Activated T-helper 1 cell treated with Interleukin-2 at 50 U/mL for 16 hours (primary cell): ENCODE measurements at regions not wholly inside any gene's neighbourhood (a gene's known extent, or its start where the extent isn't known, plus 50 kb on each side); places are given as distances from the start of the nearest gene placed in this dataset.

Experiments used
- DNase-seq: peaks from one replicate; pipeline ENCODE4 v3.0.0-alpha.2; 2020; ENCODE audit warnings: low read depth

GRCh38 chr20:60371384-60371783, 413.2 kb downstream of the CDH26 start:
- DNase-seq: no peak

GRCh38 chr20:60372275-60372674, 414.1 kb downstream of the CDH26 start:
- no peak for DNase-seq

- no peak for DNase-seq
These were observed 414.6 kb downstream of the CDH26 start for GRCh38 chr20:60372822-60373221.

DNA sequence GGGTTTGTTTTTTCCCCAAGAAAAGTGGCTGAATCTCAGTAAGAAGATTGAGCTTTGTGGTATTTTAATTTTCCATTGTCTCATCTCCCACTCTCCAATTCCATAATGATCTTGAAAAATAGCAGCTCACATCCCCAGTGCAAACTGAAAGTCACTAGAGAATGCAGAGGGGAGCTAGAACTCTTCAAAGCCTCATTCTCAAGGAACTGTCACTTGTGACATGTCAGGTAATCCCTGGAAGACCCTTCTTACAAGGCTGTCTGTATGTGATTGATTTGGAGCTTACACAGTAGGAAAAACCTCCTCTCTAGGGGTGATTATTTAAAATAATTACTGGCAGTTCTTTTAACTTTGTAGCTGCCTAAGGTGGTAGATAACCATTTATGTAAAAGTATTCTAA, 420.4 kb downstream of the CDH26 start:
- no peak for DNase-seq

DNA sequence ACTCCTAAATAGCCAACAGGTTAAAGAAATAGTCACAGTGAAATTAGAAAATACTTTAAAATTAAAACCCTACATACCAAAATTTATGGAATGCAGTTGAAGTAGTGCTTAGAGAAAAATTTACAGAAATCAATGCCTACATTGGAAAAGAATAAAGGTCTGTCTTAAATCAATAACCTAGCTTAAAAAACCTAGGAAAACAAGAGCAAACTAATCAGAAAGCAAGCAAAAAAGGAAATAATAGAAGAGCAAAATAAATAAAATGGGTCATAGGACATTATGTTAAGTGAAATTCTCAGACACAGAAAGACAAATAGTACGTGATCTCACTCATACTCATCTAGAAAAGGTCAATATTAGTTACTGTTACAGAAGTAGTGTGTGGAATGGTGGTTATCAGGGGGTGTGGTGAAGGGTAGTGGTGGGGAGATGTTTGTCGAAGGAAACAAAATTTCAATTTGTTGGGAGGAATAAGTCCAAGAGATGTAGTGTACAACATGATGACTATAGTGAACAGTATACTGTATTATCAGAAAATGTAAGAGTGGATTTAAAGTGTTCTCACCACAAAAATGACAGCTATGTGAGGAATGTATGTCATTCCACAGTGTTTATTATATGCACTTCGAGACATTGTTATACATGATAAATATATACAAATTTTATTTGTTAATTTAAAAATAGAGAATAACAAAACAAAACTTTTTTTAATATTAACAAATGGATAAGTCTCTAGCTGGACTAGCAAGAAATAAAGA, 423.6 kb downstream of the CDH26 start:
- DNase-seq: no peak

DNA sequence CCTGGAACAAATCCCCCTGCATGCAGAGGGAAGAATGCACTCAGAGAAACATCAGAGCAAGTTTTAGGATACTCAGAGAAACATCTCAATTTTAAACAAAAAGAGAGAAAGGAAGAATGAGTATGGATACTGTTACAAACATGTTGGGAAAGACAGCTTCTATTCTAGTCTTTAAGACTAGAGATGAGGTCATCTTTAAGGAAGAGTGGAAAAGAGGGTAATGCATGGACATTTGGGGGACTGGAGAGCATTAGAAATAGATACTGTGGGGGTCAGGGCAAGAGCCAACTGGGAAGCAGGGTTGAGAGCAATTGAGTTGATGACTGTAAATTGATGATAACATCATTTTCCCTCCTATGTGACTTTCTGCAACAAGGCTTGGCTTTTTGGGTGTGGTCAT, 431.2 kb downstream of the CDH26 start:
- DNase-seq: no peak

- no peak for DNase-seq
These were observed 431.7 kb downstream of the CDH26 start for GRCh38 chr20:60389882-60390281.

GRCh38 chr20:60395991-60396390, 437.8 kb downstream of the CDH26 start:
- DNase-seq: no peak

- no peak for DNase-seq
These were observed 442.3 kb downstream of the CDH26 start for GRCh38 chr20:60400567-60400966.

- no peak for DNase-seq
These were observed 444.2 kb downstream of the CDH26 start for GRCh38 chr20:60402189-60403058.

DNA sequence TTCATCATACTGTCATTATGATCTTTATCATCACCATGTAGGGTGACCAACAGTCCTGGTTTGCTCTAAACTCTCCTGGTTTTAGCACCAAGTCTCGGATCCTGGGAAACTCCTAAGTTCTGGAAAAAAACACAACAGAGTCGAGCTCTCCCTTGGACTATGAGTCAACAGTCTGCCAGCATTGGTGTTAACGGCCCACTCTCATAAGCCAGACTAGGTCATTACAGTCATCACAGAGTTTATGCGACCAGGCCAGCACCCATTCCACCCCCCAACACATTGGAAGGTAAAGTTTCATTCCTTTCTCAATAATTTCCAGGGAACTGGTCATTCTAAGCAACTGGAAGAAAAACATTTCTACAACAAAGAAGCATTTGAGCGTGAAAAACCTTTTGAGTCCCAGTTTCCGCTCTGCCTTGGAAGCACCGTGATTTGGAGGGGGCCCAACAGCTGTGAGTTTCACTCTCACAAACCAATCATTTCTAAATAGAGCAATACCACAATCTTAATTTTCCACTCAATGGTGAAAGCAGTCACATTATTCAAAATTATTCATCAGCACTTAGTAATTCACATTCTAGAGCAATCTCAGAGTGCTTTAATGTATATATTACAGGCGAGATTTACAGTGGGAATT, 445.0 kb downstream of the CDH26 start:
- DNase-seq: no peak

DNA sequence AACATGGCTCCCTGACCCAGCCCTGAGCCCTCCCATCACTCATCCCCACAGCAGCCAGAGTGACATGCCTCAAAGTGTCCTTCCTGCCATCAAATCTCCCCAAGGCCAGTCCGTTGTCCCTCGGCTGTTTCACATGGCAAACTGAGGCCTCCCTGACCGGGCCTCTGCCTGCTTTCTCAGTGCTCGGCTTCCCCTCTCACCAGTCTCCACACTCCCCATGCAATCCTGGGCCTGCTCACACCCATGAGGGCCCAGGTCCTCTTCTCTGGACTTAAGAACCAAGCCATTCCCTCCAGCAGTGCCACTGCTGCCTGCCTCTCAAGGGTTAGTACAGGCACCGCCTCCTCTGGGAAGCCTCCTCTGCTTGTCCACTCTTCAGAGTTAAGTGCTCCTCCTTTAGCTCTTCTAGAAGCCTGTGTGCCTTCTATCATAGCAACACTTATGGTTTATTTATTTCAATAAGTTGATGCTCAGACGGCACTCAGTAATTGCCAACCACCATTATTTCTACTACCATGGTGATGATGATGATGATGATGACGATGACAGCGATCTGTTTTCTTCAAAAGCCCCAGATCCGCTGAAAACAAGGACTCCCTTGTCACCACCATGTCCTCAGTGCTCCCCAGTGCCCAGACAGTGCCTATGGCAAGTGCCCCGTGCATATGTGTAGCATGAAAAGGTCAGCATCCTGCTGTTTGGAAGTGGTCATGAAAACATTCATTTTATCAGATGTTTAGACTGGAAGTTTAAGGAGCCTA, 449.0 kb downstream of the CDH26 start:
- DNase-seq: no peak

GRCh38 chr20:60407938-60408337, 449.7 kb downstream of the CDH26 start:
- no peak for DNase-seq

GRCh38 chr20:60408435-60408834, 450.2 kb downstream of the CDH26 start:
- no peak for DNase-seq

DNA sequence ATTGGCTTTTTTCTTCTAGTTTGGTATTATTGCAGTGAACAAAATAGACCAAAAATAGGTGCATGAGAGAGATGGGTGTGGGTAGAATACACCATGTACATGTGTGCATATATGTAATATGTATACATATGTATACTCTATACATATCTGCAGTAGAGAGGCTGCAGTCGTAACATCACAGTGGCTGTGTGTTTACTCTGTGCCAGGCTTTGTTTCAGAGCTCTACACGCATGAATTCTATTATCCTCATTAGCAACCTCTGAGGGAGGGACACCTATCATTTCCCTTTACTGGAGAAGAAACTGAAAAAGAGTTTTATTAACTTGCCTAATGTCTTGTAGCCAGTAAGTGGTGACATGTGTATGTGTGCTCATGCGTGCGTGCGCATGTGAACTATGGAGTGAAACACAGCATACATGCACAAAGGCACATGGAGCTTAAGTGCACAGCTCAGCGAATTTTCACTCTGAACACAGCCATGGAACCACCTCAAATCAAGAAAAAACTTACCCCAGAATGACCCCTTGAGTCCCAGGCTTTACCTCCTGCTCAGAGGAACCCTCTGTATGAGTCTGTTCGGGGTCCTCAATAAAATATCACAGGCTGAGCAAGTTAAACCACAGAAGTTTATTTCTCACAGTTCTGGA, 452.5 kb downstream of the CDH26 start:
- DNase-seq: no peak

GRCh38 chr20:60411813-60412212, 453.6 kb downstream of the CDH26 start:
- no peak for DNase-seq

- no peak for DNase-seq
These were observed 462.5 kb downstream of the CDH26 start for GRCh38 chr20:60420676-60421229.

- DNase-seq: no peak
These were observed 464.6 kb downstream of the CDH26 start for GRCh38 chr20:60422848-60423247.

DNA sequence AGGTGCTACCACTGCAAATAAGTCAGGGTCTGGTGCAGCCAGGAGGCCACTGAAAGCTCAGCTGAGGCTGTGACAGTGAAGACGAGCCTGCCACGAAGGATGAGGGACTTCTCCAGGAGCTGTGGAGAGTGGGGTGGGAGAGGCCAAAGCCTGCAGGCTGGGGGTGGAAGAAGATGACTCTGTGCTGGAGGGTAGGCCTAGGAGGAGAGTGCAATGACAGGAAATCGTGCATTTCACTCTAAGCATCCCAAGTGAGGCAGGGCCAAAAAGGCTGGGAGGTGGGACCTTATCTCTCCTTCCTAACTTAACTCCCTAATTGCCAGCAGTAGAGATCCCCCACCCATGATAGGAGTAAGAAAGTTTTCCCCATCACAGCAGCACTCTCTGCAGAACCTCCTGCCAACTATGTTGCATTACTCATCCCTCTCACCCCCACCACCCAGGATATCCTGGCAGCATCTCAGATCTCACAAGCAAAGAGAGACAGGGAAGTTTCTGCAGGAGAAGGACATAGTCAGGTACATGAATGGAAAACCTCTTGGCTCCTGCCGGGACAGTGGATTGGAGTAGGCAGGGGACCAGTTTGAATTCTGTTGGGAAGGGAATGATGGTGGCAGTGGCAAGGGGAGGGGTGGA, 466.2 kb downstream of the CDH26 start:
- no peak for DNase-seq

DNA sequence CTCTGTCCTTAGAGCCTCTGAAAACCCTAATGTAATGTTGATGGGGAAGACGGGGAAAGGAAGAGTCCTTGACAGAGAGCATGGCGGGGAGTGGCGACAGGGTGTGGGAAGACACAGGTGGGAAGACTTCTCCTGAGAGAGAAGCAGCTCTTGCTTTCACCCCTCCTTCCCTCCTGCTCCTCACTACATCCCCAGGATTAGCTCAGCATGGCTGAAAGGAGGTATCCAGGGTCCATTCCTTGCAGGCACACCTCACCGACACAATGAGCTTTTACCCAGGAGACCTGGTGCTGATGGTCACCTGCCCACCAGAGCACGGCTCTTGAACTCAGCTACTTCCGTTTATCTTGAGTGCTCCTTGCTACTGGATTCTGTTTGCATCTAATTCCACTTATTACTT, 469.3 kb downstream of the CDH26 start:
- no peak for DNase-seq

DNA sequence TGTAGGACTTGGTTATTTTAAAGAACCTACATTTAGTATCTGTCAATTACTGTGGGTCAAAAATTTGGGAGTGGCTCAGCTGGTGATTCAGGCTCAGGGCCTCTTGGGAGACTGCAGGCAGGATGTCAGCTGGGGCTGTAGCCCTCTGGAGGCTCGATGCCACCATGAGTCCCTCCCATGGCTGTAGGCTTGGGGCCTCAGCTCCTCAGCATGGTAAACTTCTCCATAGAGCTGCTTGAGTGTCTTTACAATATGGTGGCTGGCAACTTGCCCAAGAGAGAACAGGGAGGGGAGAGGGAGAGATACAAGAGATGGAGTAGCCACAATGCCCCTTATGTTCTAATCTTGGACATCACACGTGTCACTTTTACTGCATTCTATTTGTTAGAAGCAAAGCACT, 470.4 kb downstream of the CDH26 start:
- no peak for DNase-seq
